Liver (tissue), 3 donors: ENCODE measurements at regions not wholly inside any gene's neighbourhood (a gene's known extent, or its start where the extent isn't known, plus 50 kb on each side); places are given as distances from the start of the nearest gene placed in this dataset.

Source experiments
- CTCF ChIP-seq: fragments of 150-350 bp; IDR thresholded peaks from 2 replicates; pipeline ENCODE4 v1.5.1; 2017; ENCODE audit warnings: improper control_type of control experiment, low read depth, low read length; ENCODE audit not compliant: missing input control
- FOXA1 ChIP-seq: IDR thresholded peaks from 2 replicates; pipeline ENCODE4 v1.6.1; 2016; ENCODE audit warnings: antibody characterized with exemption
- MAX ChIP-seq: IDR thresholded peaks from 2 replicates; pipeline ENCODE4 v1.6.1; 2016; ENCODE audit warnings: antibody characterized with exemption
- RAD21 ChIP-seq, 2 donors: IDR thresholded peaks; 2 replicates each; pipeline ENCODE4 v1.6.1; 2016; ENCODE audit warnings: antibody characterized with exemption in 2 of 2, mild to moderate bottlenecking in 2 of 2
- REST ChIP-seq: IDR thresholded peaks from 2 replicates; pipeline ENCODE4 v1.6.1; 2016; ENCODE audit warnings: antibody characterized with exemption, mild to moderate bottlenecking
- RXRA ChIP-seq, 2 donors: IDR thresholded peaks; 2 replicates each; pipeline ENCODE4 v1.6.1; 2017 to 2018; ENCODE audit warnings: antibody characterized with exemption in 2 of 2, mild to moderate bottlenecking in 1 of 2
- SP1 ChIP-seq: IDR thresholded peaks from 2 replicates; pipeline ENCODE4 v1.6.1; 2018; ENCODE audit warnings: antibody characterized with exemption, mild to moderate bottlenecking
- YY1 ChIP-seq: IDR thresholded peaks from 2 replicates; pipeline ENCODE4 v1.6.1; 2016; ENCODE audit warnings: antibody characterized with exemption, mild to moderate bottlenecking
- donor health status: healthy.
- donor health status: healthy.

GRCh38 chr16:86401126-86401525, 109.2 kb upstream of the FOXF1 start:
- TF ChIP-seq RAD21 (IDR thresholded peaks at IDR 0.05): no peak
- no peak for TF ChIP-seq CTCF
- TF ChIP-seq REST: no peak
- TF ChIP-seq FOXA1: no peak
- no peak for TF ChIP-seq MAX
- peak in 1 of 2 donors; percentile 61 for TF ChIP-seq RXRA (IDR thresholded peaks at IDR 0.05)
- TF ChIP-seq YY1: no peak
- no peak for TF ChIP-seq SP1
